Small intestine (tissue), 7 donors: ENCODE measurements at regions not wholly inside any gene's neighbourhood (a gene's known extent, or its start where the extent isn't known, plus 50 kb on each side); places are given as distances from the start of the nearest gene placed in this dataset.
"Not testable (repeated sequence)": the region's sequence is repeated elsewhere in the genome, so short reads cannot be mapped to it uniquely, and the experiment has no call there.

Source experiments
- DNase-seq, 2 donors: peaks; one replicate each; pipeline versions ENCODE4 v3.0.0 to v3.0.0-alpha.2; 2013
- FAIRE-seq: peaks from 2 replicates; lab custom pipeline; 2012; peaks lifted over from hg19 to GRCh38; lab: Jason Lieb, UNC
- H3K27ac ChIP-seq, 3 donors: one replicate each; pipeline ENCODE4 v1.5.1; 2013; ENCODE audit warnings: low read length in 2 of 3, mild to moderate bottlenecking in 2 of 3, control low read depth in 1 of 3, inconsistent platforms in 1 of 3, low read depth in 1 of 3, moderate library complexity in 1 of 3
- H3K27me3 ChIP-seq, 3 donors: one replicate each; pipeline ENCODE4 v1.6.1; 2013; ENCODE audit warnings: low read length in 3 of 3, inconsistent platforms in 1 of 3; ENCODE audit not compliant: control insufficient read depth in 3 of 3, insufficient read depth in 3 of 3
- H3K36me3 ChIP-seq, 3 donors: one replicate each; pipeline ENCODE4 v1.6.1; 2013; ENCODE audit warnings: low read length in 3 of 3, inconsistent platforms in 1 of 3, low read depth in 1 of 3, mild to moderate bottlenecking in 1 of 3, moderate library complexity in 1 of 3; ENCODE audit not compliant: control insufficient read depth in 3 of 3, insufficient read depth in 2 of 3
- H3K4me1 ChIP-seq, 3 donors: one replicate each; pipeline ENCODE4 v1.6.1; 2013; ENCODE audit warnings: low read length in 2 of 3, inconsistent platforms in 1 of 3, low read depth in 1 of 3, mild to moderate bottlenecking in 1 of 3, moderate library complexity in 1 of 3; ENCODE audit not compliant: control insufficient read depth in 3 of 3, insufficient read depth in 2 of 3
- H3K4me3 ChIP-seq, 3 donors: one replicate each; pipeline ENCODE4 v1.5.1; 2013; ENCODE audit warnings: low read length in 3 of 3, control low read depth in 1 of 3, inconsistent platforms in 1 of 3, low read depth in 1 of 3, mild to moderate bottlenecking in 1 of 3, moderate library complexity in 1 of 3
- H3K9me3 ChIP-seq, 2 donors: one replicate each; pipeline ENCODE4 v1.6.1; 2013; ENCODE audit warnings: low read depth in 1 of 2, low read length in 1 of 2; ENCODE audit not compliant: control insufficient read depth in 2 of 2, insufficient read depth in 1 of 2
- WGBS, 3 donors: extraction: QIAGEN DNeasy Blood & Tissue Kit; methylation state at CpG; one replicate each; pipeline ENCODE4 v1.1.7; 2013; 5-methylcytosine and 5-hydroxymethylcytosine counted together
- donor health status: healthy with polysubstance abuse.
- donor health status: control.
- donor health status: control.
- donor health status: Bipolar disorder and iron deficiency.
- donor health status: healthy.

DNA sequence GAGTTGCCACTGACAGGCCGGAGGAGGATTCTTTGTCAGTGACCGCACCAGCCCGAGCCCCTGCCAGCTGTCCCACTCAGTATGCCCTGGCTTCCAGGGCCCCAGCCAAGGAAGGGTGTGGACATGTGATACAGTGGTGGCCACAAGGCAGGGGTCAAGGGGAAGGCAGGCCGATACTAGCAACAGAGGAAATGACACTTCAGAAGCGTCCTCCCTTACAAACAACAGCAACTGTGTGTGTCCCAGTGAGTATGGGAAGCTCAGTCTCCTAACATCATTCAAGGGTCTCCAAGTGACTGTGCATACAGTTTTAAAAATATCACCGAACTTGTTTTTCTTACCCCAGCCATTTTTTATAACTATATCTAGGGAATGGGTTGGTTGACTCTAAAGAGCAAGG is 63.7 kb upstream of the SOX11 start:
- not testable (repeated sequence) for DNase-seq, H3K9me3 ChIP-seq, H3K4me3 ChIP-seq, FAIRE-seq, H3K36me3 ChIP-seq, H3K27ac ChIP-seq, H3K4me1 ChIP-seq, H3K27me3 ChIP-seq
- 46 to 81% (median 81%) methylated on average over 2 of the region's 6 CpGs for WGBS, 3 donors

DNA sequence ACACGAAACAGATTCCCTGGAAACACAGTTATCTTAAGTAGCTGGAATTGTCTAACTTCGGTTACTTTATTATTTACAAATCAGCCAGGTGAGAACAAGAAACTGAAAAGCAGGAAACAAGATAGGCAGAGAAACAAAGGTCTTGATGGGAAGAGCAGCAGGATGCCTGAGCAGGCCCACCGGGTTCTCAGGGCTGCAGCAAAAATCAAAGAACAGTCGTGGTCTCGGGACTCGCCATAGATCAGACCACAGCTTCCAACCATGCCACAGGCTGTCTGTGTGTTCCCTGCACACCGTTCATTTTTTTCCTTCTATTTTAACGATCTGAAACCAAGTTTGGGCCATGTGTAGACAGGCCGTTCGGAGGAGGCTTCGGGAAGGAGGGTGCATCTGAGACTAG is 62.7 kb upstream of the SOX11 start:
- H3K4me3 ChIP-seq, H3K36me3 ChIP-seq, DNase-seq, H3K4me1 ChIP-seq, H3K9me3 ChIP-seq, H3K27me3 ChIP-seq, H3K27ac ChIP-seq, FAIRE-seq: not testable (repeated sequence)
- WGBS, 3 donors, result 76 to 80% (median 78%) methylated on average over 11 of the region's 11 CpGs

- not testable (repeated sequence) for H3K4me1 ChIP-seq, H3K36me3 ChIP-seq, H3K4me3 ChIP-seq, DNase-seq, H3K27me3 ChIP-seq, H3K9me3 ChIP-seq, H3K27ac ChIP-seq, FAIRE-seq
- 79 to 81% (median 80%) methylated on average over 2 of the region's 2 CpGs for WGBS, 3 donors
Measured at GRCh38 chr2:5637051-5637450, 55.1 kb upstream of the SOX11 start.
